Stimulated activated naive CD8-positive, alpha-beta T cell treated with anti-CD3 and anti-CD28 coated beads, Interleukin-15, Interleukin-2, amounts not matched to agents 100 U/mL and 50 U/mL, for 24 hours (primary cell): ENCODE measurements at regions not wholly inside any gene's neighbourhood (a gene's known extent, or its start where the extent isn't known, plus 50 kb on each side); places are given as distances from the start of the nearest gene placed in this dataset.
A peak's percentile ranks its signal among the peaks of the same experiment; 100 is the strongest.

Experiments used
- ATAC-seq: fragments of 150-1000 bp; cut with Tn5 transposase; one replicate; pipeline ENCODE4 v1.10.0; 2021
- DNase-seq: peaks from one replicate; pipeline ENCODE4 v3.0.0; 2021

- no peak for DNase-seq
- no peak for ATAC-seq
These were observed 338.3 kb downstream of the DYSF start for GRCh38 chr2:71791501-71792135.

GRCh38 chr2:71791061-71791450 is 337.7 kb downstream of the DYSF start:
- no peak for ATAC-seq
- no peak for DNase-seq

GRCh38 chr2:71790226-71791060 is 337.1 kb downstream of the DYSF start:
- DNase-seq (no peak), ATAC-seq (no peak)

GRCh38 chr2:71789556-71790204 is 336.3 kb downstream of the DYSF start:
- ATAC-seq = no peak
- DNase-seq = no peak

- DNase-seq (no peak), ATAC-seq (no peak)
These were observed 335.4 kb downstream of the DYSF start for GRCh38 chr2:71788601-71789240.

GRCh38 chr2:71788186-71788525 is 334.8 kb downstream of the DYSF start:
- no peak for ATAC-seq

GRCh38 chr2:71787476-71788185 is 334.3 kb downstream of the DYSF start:
- ATAC-seq = no peak

More at GRCh38 chr2:71788186-71788525, 334.8 kb downstream of the DYSF start:
- DNase-seq = no peak

GRCh38 chr2:71787108-71787415 is 333.7 kb downstream of the DYSF start:
- no peak for ATAC-seq
- DNase-seq = no peak

More at GRCh38 chr2:71787476-71788185, 334.3 kb downstream of the DYSF start:
- DNase-seq = no peak

GRCh38 chr2:71786291-71787107 is 333.1 kb downstream of the DYSF start:
- ATAC-seq (no peak), DNase-seq (no peak)

GRCh38 chr2:71785516-71785981 is 332.2 kb downstream of the DYSF start:
- DNase-seq (no peak), ATAC-seq (no peak)

- peak; percentile 42 for ATAC-seq
- no peak for DNase-seq
These were observed 331.6 kb downstream of the DYSF start for GRCh38 chr2:71784734-71785511.

GRCh38 chr2:71783815-71784214 is 330.5 kb downstream of the DYSF start:
- DNase-seq (no peak), ATAC-seq (no peak)

- DNase-seq (no peak), ATAC-seq (no peak)
These were observed 329.9 kb downstream of the DYSF start for GRCh38 chr2:71783215-71783614.

GRCh38 chr2:71782323-71782722 is 329.0 kb downstream of the DYSF start:
- no peak for ATAC-seq
- no peak for DNase-seq

GRCh38 chr2:71781695-71782228 is 328.4 kb downstream of the DYSF start:
- ATAC-seq (no peak), DNase-seq (no peak)

- no peak for ATAC-seq
- no peak for DNase-seq
These were observed 326.8 kb downstream of the DYSF start for GRCh38 chr2:71780162-71780561.

- DNase-seq (no peak), ATAC-seq (no peak)
These were observed 326.4 kb downstream of the DYSF start for GRCh38 chr2:71779774-71780105.

GRCh38 chr2:71778936-71779773 is 325.8 kb downstream of the DYSF start:
- no peak for DNase-seq
- ATAC-seq = no peak

GRCh38 chr2:71778514-71778913 is 325.2 kb downstream of the DYSF start:
- DNase-seq = no peak
- no peak for ATAC-seq
